HG03565 (cell line): ENCODE measurements at regions not wholly inside any gene's neighbourhood (a gene's known extent, or its start where the extent isn't known, plus 50 kb on each side); places are given as distances from the start of the nearest gene placed in this dataset.
"Not testable (repeated sequence)": the region's sequence is repeated elsewhere in the genome, so short reads cannot be mapped to it uniquely, and the experiment has no call there.

Experiments
- ATAC-seq: cut with Tn5 transposase; IDR thresholded peaks from one replicate; pipeline ENCODE4 v1.9.1; 2021; ENCODE audit warnings: mild to moderate bottlenecking, moderate library complexity; ENCODE audit not compliant: unreplicated experiment

- no peak for ATAC-seq
These were observed 51.2 kb upstream of the SEC16B start for GRCh38 chr1:178020968-178021640.

- ATAC-seq: no peak
These were observed 52.1 kb upstream of the SEC16B start for GRCh38 chr1:178021950-178022349.

GRCh38 chr1:178023181-178023618 is 53.3 kb upstream of the SEC16B start:
- ATAC-seq: no peak

- no peak for ATAC-seq
These were observed 54.6 kb upstream of the SEC16B start for GRCh38 chr1:178024504-178024903.

- ATAC-seq: no peak
These were observed 55.9 kb upstream of the SEC16B start for GRCh38 chr1:178025613-178026356.

GRCh38 chr1:178028841-178029481 is 59.1 kb upstream of the SEC16B start:
- no peak for ATAC-seq

- ATAC-seq: no peak
These were observed 60.6 kb upstream of the SEC16B start for GRCh38 chr1:178030467-178030866.

- peak; percentile 96 for ATAC-seq
These were observed 62.0 kb upstream of the RASAL2 start for GRCh38 chr1:178031856-178032320.

- no peak for ATAC-seq
These were observed 60.9 kb upstream of the RASAL2 start for GRCh38 chr1:178033019-178033418.

GRCh38 chr1:178034676-178035075 is 59.2 kb upstream of the RASAL2 start:
- no peak for ATAC-seq

GRCh38 chr1:178036090-178036489 is 57.8 kb upstream of the RASAL2 start:
- no peak for ATAC-seq

GRCh38 chr1:178037510-178038253 is 56.2 kb upstream of the RASAL2 start:
- ATAC-seq: no peak

GRCh38 chr1:178038372-178038771 is 55.5 kb upstream of the RASAL2 start:
- ATAC-seq: no peak

GRCh38 chr1:178039891-178040290 is 54.0 kb upstream of the RASAL2 start:
- no peak for ATAC-seq

- not testable (repeated sequence) for ATAC-seq
These were observed 50.0 kb upstream of the RASAL2 start for GRCh38 chr1:178043940-178044339.
